T-helper 1 cell treated with Interleukin-12 subunit alpha and Interleukin-12 subunit beta and Interleukin-4 antibody, amounts not matched to agents 30 μg/mL and 1 μg/mL, for 36 hours (primary cell): ENCODE measurements at regions not wholly inside any gene's neighbourhood (a gene's known extent, or its start where the extent isn't known, plus 50 kb on each side); places are given as distances from the start of the nearest gene placed in this dataset.
"Not testable (repeated sequence)": the region's sequence is repeated elsewhere in the genome, so short reads cannot be mapped to it uniquely, and the experiment has no call there.

ENCODE experiments used
- H3K27ac Mint-ChIP-seq: one replicate; pipeline ENCODE4 v1.8.0; 2021; ENCODE audit warnings: mild to moderate bottlenecking, mixed read lengths
- H3K27me3 Mint-ChIP-seq: one replicate; pipeline ENCODE4 v1.8.0; 2021; ENCODE audit warnings: low read depth, mixed read lengths
- H3K36me3 Mint-ChIP-seq: one replicate; pipeline ENCODE4 v1.8.0; 2021; ENCODE audit warnings: low read depth, mixed read lengths
- H3K4me1 Mint-ChIP-seq: one replicate; pipeline ENCODE4 v1.8.0; 2021; ENCODE audit warnings: low read depth, mixed read lengths
- H3K4me3 Mint-ChIP-seq: one replicate; pipeline ENCODE4 v1.8.0; 2021; ENCODE audit warnings: mild to moderate bottlenecking, moderate library complexity, mixed read lengths
- H3K9me3 Mint-ChIP-seq: one replicate; pipeline ENCODE4 v1.8.0; 2021; ENCODE audit warnings: mixed read lengths

DNA sequence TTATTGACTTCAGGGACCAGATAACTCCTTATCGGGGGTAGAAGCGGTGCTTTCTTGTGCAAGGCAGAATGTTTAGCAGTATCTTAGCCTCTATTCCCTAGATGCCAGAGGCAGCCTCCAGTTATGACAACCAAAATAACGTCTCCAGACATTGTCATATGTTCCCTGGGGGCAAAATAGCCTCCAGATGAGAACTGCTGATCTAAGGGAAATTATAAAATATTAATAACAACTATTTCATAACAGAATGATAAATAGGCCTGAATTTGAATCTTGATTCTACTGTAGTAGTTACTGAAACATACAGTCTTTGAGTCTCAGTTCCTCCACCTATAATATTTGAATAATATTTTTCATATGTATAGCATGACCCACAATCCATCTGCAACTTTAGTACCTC is 1431.3 kb downstream of the ZPLD1 start:
- H3K9me3 Mint-ChIP-seq = peaks cover 5% of the 10 kb centered on the region
- H3K36me3 Mint-ChIP-seq = no peaks in the 10 kb centered on the region
- no peaks in the 10 kb centered on the region for H3K4me1 Mint-ChIP-seq
- no peak overlapping the region for H3K27ac Mint-ChIP-seq
- no peak overlapping the region for H3K4me3 Mint-ChIP-seq
- H3K27me3 Mint-ChIP-seq = no peaks in the 10 kb centered on the region

GRCh38 chr3:103873021-103873420 is 1438.2 kb downstream of the ZPLD1 start:
- no peak overlapping the region for H3K27ac Mint-ChIP-seq
- H3K9me3 Mint-ChIP-seq = peaks cover 4% of the 10 kb centered on the region
- no peak overlapping the region for H3K4me3 Mint-ChIP-seq
- H3K36me3 Mint-ChIP-seq = no peaks in the 10 kb centered on the region
- no peaks in the 10 kb centered on the region for H3K4me1 Mint-ChIP-seq
- H3K27me3 Mint-ChIP-seq = no peaks in the 10 kb centered on the region

DNA sequence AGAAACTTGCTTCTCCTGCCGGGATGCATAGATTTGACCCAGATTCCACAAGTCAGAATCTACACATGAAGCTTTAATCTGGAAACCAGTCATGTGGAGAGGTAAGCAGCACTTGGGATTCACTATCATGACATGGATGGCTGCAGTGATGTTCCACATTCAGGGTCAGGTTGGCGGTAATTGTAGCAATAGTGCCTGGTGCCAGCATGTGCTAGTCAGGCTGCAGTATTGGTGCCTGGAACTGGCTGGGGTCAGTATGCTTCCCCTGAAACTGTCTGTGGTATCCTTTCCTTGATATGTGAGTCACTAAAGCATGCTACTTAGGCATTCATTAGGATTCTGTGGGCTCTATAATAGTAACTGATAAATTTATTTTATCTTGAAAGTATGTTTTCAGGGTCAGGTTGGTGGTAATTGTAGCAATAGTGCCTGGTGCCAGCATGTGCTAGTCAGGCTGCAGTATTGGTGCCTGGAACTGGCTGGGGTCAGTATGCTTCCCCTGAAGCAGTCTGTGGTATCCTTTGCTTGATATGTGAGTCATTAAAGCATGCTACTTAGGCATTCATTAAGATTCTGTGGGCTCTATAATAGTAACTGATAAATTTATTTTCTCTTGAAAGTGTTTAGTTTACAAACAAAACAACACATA is 1439.2 kb downstream of the ZPLD1 start:
- Mint-ChIP-seq H3K36me3 (no peaks in the 10 kb centered on the region), H3K4me1 (no peaks in the 10 kb centered on the region), H3K9me3 (peaks cover 4% of the 10 kb centered on the region), H3K27me3 (no peaks in the 10 kb centered on the region), H3K4me3 (no peak overlapping the region), H3K27ac (no peak overlapping the region)

DNA sequence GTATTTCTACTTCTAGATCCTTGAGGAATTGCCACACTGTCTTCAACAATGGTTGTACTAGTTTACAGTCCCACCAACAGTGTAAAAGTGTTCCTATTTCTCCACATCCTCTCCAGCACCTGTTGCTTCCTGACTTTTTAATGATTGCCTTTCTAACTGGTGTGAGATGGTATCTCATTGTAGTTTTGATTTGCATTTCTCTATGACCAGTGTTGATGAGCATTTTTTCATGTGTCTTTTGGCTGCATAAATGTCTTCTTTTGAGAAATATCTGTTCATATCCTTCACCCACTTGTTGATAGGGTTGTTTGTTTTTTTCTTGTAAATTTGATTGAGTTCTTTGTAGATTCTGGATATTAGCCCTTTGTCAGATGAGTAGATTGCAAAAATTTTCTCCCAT is 1447.0 kb downstream of the ZPLD1 start:
- not testable (repeated sequence) for H3K27me3 Mint-ChIP-seq, H3K4me3 Mint-ChIP-seq, H3K4me1 Mint-ChIP-seq, H3K27ac Mint-ChIP-seq, H3K9me3 Mint-ChIP-seq, H3K36me3 Mint-ChIP-seq

DNA sequence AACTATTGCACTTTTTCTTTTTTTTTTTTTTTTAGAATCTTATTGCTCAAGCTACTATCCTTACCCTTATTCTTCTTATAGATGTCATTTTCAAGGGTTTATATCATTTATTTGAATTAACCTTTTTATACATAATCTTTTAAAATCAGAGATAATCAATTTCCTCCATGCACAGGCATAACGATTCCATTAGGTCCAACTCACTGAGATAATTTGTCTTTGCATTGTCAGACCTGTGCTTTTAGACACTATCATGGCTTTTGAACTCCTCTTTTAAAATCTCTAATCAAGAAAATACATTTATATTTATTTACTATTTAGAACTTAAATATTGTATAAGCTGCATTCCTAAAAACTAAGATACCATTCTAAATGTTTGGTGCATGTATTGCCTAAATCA is 1454.9 kb downstream of the ZPLD1 start:
- Mint-ChIP-seq H3K36me3 (no peaks in the 10 kb centered on the region), H3K4me1 (no peaks in the 10 kb centered on the region), H3K27ac (no peak overlapping the region), H3K9me3 (no peaks in the 10 kb centered on the region), H3K4me3 (no peak overlapping the region), H3K27me3 (no peaks in the 10 kb centered on the region)

DNA sequence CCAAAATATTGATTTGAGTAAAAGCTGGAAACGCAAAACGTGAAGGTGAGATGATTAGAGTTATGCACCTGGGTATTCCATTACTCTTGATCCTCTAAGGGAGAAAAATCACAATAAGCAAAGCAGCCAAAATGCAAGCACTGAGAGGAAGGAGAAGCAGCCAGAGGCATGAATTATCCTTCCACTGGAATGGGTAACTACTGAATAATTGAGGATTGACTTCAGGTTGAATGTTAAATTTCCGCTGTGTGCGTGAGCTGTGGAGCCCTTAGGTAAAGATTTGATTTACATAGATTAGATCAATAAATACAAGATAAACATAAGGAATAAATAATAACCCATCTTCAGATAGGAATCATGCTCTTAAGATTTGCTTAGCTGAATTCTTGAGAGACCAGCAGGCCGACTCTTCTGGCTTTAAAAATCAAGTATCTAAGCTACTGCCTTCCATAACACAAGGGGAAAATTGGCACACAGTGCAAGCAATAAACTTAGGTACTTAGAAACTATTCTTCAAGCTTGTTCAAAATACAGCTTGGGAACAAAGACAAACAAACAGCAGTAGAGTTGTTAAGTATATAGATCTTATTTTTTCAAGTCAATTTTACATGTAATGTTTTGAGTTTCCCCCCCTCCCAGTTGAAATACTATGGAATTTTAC is 1459.5 kb downstream of the ZPLD1 start:
- H3K4me3 Mint-ChIP-seq = no peak overlapping the region

GRCh38 chr3:103899328-103899727 is 1464.5 kb downstream of the ZPLD1 start:
- Mint-ChIP-seq H3K36me3 (no peaks in the 10 kb centered on the region), H3K27ac (no peak overlapping the region), H3K4me3 (no peak overlapping the region), H3K4me1 (no peaks in the 10 kb centered on the region), H3K9me3 (peaks cover 3% of the 10 kb centered on the region), H3K27me3 (no peaks in the 10 kb centered on the region)

More for the DNA sequence above, 1459.5 kb downstream of the ZPLD1 start:
- no peaks in the 10 kb centered on the region for H3K27me3 Mint-ChIP-seq
- H3K36me3 Mint-ChIP-seq = no peaks in the 10 kb centered on the region
- H3K4me1 Mint-ChIP-seq = no peaks in the 10 kb centered on the region
- no peak overlapping the region for H3K27ac Mint-ChIP-seq
- no peaks in the 10 kb centered on the region for H3K9me3 Mint-ChIP-seq

GRCh38 chr3:103904991-103905390 is 1461.7 kb upstream of the ALCAM start:
- H3K27me3 Mint-ChIP-seq = no peaks in the 10 kb centered on the region
- H3K27ac Mint-ChIP-seq = no peak overlapping the region

GRCh38 chr3:103906304-103906703 is 1460.4 kb upstream of the ALCAM start:
- Mint-ChIP-seq H3K27me3 (no peaks in the 10 kb centered on the region), H3K36me3 (no peaks in the 10 kb centered on the region), H3K4me1 (no peaks in the 10 kb centered on the region), H3K9me3 (peaks cover 3% of the 10 kb centered on the region), H3K27ac (no peak overlapping the region), H3K4me3 (no peak overlapping the region)

More at GRCh38 chr3:103904991-103905390, 1461.7 kb upstream of the ALCAM start:
- Mint-ChIP-seq H3K4me1 (no peaks in the 10 kb centered on the region), H3K9me3 (peaks cover 3% of the 10 kb centered on the region), H3K36me3 (no peaks in the 10 kb centered on the region), H3K4me3 (no peak overlapping the region)

GRCh38 chr3:103906808-103907207 is 1459.9 kb upstream of the ALCAM start:
- no peaks in the 10 kb centered on the region for H3K27me3 Mint-ChIP-seq
- peaks cover 3% of the 10 kb centered on the region for H3K9me3 Mint-ChIP-seq
- H3K27ac Mint-ChIP-seq = no peak overlapping the region
- H3K36me3 Mint-ChIP-seq = no peaks in the 10 kb centered on the region
- H3K4me1 Mint-ChIP-seq = no peaks in the 10 kb centered on the region
- H3K4me3 Mint-ChIP-seq = no peak overlapping the region

DNA sequence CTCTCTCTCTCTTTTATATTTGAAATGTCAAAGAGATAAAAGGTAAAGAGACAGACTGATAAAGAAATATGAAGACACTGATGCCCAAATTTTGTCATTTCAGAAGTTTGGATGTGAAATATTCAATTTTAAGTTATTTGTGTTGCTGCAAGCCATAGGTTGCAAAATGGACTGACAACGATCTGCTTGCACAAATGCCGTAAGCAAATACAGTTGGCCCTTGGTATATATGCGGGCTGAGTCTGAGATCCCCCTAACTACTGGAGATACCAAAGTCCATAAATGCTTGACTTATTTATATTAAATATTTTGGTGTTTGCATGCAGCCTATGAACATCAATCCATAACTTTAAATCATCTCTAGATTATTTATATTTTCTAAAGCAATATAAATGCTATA is 1459.1 kb upstream of the ALCAM start:
- peaks cover 3% of the 10 kb centered on the region for H3K9me3 Mint-ChIP-seq
- no peaks in the 10 kb centered on the region for H3K27me3 Mint-ChIP-seq
- H3K27ac Mint-ChIP-seq = no peak overlapping the region
- H3K4me1 Mint-ChIP-seq = no peaks in the 10 kb centered on the region
- H3K36me3 Mint-ChIP-seq = no peaks in the 10 kb centered on the region
- H3K4me3 Mint-ChIP-seq = no peak overlapping the region

GRCh38 chr3:103909395-103909794 is 1457.3 kb upstream of the ALCAM start:
- Mint-ChIP-seq H3K4me1 (no peaks in the 10 kb centered on the region), H3K27me3 (no peaks in the 10 kb centered on the region), H3K27ac (no peak overlapping the region), H3K36me3 (no peaks in the 10 kb centered on the region), H3K4me3 (no peak overlapping the region), H3K9me3 (no peaks in the 10 kb centered on the region)

GRCh38 chr3:103918336-103918735 is 1448.4 kb upstream of the ALCAM start:
- Mint-ChIP-seq H3K27ac (no peak overlapping the region), H3K4me3 (no peak overlapping the region), H3K4me1 (no peaks in the 10 kb centered on the region), H3K9me3 (no peaks in the 10 kb centered on the region), H3K36me3 (no peaks in the 10 kb centered on the region), H3K27me3 (no peaks in the 10 kb centered on the region)

DNA sequence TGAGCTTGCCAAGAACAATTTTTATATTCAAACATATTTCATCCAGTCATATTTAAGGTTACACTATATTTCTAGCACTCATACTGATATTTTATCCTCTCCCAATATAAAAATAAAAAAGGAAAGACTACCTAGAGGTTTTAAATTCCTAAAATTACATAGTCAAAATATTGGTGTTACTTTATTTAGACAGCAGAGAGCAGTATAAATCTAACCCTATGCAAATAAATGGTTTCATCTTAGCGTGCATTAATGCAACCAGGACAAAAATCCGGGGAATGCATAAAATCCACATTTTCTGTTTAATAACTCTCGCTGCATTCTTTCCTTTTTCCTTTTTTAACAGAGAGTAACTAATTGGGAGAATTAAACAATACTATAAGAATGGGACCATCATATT is 1447.4 kb upstream of the ALCAM start:
- H3K9me3 Mint-ChIP-seq = no peaks in the 10 kb centered on the region
- H3K27me3 Mint-ChIP-seq = no peaks in the 10 kb centered on the region
- H3K4me1 Mint-ChIP-seq = no peaks in the 10 kb centered on the region
- H3K27ac Mint-ChIP-seq = no peak overlapping the region
- no peaks in the 10 kb centered on the region for H3K36me3 Mint-ChIP-seq
- H3K4me3 Mint-ChIP-seq = no peak overlapping the region

- Mint-ChIP-seq H3K4me1 (no peaks in the 10 kb centered on the region), H3K27ac (no peak overlapping the region), H3K27me3 (no peaks in the 10 kb centered on the region), H3K4me3 (no peak overlapping the region), H3K9me3 (no peaks in the 10 kb centered on the region), H3K36me3 (no peaks in the 10 kb centered on the region)
Measured at GRCh38 chr3:103923907-103924306, 1442.8 kb upstream of the ALCAM start.
